Activated T-helper 17 cell treated with anti-CD3 and anti-CD28 coated beads, Interleukin-2, amount 50 U/mL, for 72 hours (primary cell): ENCODE measurements at regions not wholly inside any gene's neighbourhood (a gene's known extent, or its start where the extent isn't known, plus 50 kb on each side); places are given as distances from the start of the nearest gene placed in this dataset.
A peak's percentile ranks its signal among the peaks of the same experiment; 100 is the strongest.

Source experiments
- ATAC-seq: fragments of 150-1000 bp; cut with Tn5 transposase; replicated peaks from 2 replicates; pipeline ENCODE4 v1.10.0; 2021; ENCODE audit warnings: mild to moderate bottlenecking, moderate library complexity
- H3K27ac Mint-ChIP-seq: one replicate; pipeline ENCODE4 v1.8.0; 2022; ENCODE audit warnings: mixed read lengths
- H3K27me3 Mint-ChIP-seq: one replicate; pipeline ENCODE4 v1.8.0; 2022; ENCODE audit warnings: mixed read lengths
- H3K36me3 Mint-ChIP-seq: one replicate; pipeline ENCODE4 v1.8.0; 2022; ENCODE audit warnings: low read depth, mild to moderate bottlenecking, mixed read lengths
- H3K4me1 Mint-ChIP-seq: one replicate; pipeline ENCODE4 v1.8.0; 2022; ENCODE audit warnings: mixed read lengths
- H3K4me3 Mint-ChIP-seq: one replicate; pipeline ENCODE4 v1.8.0; 2022; ENCODE audit warnings: mild to moderate bottlenecking, mixed read lengths
- H3K9me3 Mint-ChIP-seq: one replicate; pipeline ENCODE4 v1.8.0; 2022; ENCODE audit warnings: mixed read lengths

- no peak for ATAC-seq
- H3K27ac Mint-ChIP-seq: no peak overlapping the region
- peaks cover 25% of the 10 kb centered on the region for H3K4me1 Mint-ChIP-seq
- no peaks in the 10 kb centered on the region for H3K36me3 Mint-ChIP-seq
- H3K9me3 Mint-ChIP-seq: peaks cover under 1% of the 10 kb centered on the region
- no peaks in the 10 kb centered on the region for H3K27me3 Mint-ChIP-seq
- H3K4me3 Mint-ChIP-seq: peak overlapping the region; percentile 2
Observed at GRCh38 chr1:116819081-116819480, 64.9 kb downstream of the CD2 start.

DNA sequence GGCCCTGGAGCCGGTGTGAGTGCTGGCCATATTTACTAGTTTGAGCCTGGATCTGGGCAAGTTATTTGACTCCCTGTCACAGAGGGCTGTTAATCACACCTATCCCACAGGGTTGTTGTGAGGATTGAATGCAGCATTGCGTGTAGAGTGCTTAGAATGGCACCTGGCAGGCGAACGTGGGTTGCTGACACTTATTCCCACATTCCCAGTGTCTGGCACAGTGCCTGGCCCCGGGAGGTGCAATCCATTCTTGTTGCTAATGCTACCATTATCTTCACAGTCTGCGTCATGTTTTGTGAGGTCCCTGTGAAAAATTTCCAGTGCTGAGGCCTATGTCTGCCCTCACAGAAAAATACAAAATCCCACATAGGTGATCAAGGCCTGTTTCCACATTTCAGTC lies 66.1 kb downstream of the CD2 start:
- peaks cover 21% of the 10 kb centered on the region for H3K4me1 Mint-ChIP-seq
- ATAC-seq: no peak
- H3K9me3 Mint-ChIP-seq: no peaks in the 10 kb centered on the region
- H3K27ac Mint-ChIP-seq: no peak overlapping the region
- H3K4me3 Mint-ChIP-seq: no peak overlapping the region
- no peaks in the 10 kb centered on the region for H3K36me3 Mint-ChIP-seq
- no peaks in the 10 kb centered on the region for H3K27me3 Mint-ChIP-seq

GRCh38 chr1:116821763-116822162 lies 67.5 kb downstream of the CD2 start:
- peaks cover under 1% of the 10 kb centered on the region for H3K36me3 Mint-ChIP-seq
- H3K4me3 Mint-ChIP-seq: no peak overlapping the region
- no peaks in the 10 kb centered on the region for H3K27me3 Mint-ChIP-seq
- H3K27ac Mint-ChIP-seq: no peak overlapping the region
- no peaks in the 10 kb centered on the region for H3K9me3 Mint-ChIP-seq
- ATAC-seq: no peak
- peaks cover 26% of the 10 kb centered on the region for H3K4me1 Mint-ChIP-seq

DNA sequence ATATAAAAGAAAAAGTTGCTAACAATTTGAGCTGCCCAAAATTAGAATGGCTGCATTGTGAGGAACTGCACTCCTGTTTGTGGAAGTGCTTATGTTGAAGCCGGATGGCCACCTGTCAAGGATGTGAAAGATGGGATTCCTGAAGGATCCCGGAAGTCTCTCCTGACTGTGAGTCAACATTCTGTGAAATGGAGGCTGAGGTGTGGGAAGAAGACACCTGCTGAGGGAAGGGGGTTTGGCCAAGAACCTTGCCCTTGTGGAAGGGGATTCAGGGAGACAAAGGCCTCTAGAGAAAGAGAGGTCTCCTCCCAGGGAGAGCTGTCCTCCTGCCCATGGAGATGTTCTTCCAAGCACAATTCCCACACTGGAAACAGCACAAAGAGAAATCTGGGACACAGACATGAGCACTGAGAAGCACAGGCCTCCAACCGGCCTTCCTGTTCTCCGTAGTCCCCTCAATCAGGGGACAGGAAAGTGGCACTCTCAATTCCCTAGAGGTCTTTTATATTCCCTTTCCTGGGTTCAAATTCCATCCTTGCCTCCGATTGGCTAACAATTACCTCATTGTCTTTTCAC lies 70.5 kb downstream of the CD2 start:
- no peaks in the 10 kb centered on the region for H3K27me3 Mint-ChIP-seq
- peaks cover 7% of the 10 kb centered on the region for H3K36me3 Mint-ChIP-seq
- H3K9me3 Mint-ChIP-seq: peaks cover 4% of the 10 kb centered on the region
- no peak for ATAC-seq
- peaks cover 36% of the 10 kb centered on the region for H3K4me1 Mint-ChIP-seq
- peak overlapping the region; percentile 86 for H3K4me3 Mint-ChIP-seq
- peak overlapping the region; percentile 93 for H3K27ac Mint-ChIP-seq

- Mint-ChIP-seq H3K27ac (peak overlapping the region; percentile 93), H3K4me1 (peaks cover 37% of the 10 kb centered on the region), H3K4me3 (peak overlapping the region; percentile 86), H3K27me3 (no peaks in the 10 kb centered on the region), H3K9me3 (peaks cover 4% of the 10 kb centered on the region), H3K36me3 (peaks cover 7% of the 10 kb centered on the region)
- no peak for ATAC-seq
Observed at GRCh38 chr1:116825207-116825719, 71.0 kb downstream of the CD2 start.

DNA sequence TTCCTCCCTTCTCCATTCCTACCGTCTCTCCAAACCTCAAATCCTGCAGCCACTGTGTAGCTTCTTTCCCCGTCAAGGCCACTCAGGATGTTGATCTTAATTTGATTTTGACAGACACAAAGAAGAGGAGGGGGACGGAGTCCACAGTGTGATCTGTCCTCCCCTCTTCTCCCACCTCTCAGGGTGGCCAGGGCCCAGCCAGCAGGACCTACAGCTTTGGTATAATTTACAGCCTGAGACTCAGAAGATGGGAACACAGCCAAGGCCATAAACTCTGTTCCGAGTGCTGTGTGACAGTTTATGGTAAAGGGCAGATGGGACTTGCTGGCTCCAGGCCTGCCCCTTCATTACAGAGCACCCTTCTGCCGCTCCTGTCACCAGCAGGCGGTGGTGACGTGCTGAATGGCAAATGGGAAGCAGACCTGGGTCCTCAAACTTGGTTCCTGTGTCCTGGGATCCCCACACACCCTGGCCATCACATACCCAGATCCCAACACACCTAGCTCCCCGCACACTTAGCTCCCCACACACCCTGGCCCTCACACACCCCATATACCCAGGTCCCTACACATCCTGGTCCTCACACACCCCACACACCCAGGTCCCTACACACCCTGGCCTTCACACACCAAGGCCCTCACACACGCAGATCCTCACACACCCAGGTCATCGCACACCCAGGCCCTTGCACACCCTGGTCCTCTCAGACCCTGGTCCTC lies 71.6 kb downstream of the CD2 start:
- Mint-ChIP-seq H3K4me1 (peaks cover 43% of the 10 kb centered on the region), H3K9me3 (peaks cover 4% of the 10 kb centered on the region), H3K4me3 (peak overlapping the region; percentile 86), H3K27ac (peak overlapping the region; percentile 93), H3K36me3 (peaks cover 7% of the 10 kb centered on the region), H3K27me3 (no peaks in the 10 kb centered on the region)
- ATAC-seq: no peak

GRCh38 chr1:116826818-116827606 lies 72.8 kb downstream of the CD2 start:
- Mint-ChIP-seq H3K27me3 (no peaks in the 10 kb centered on the region), H3K36me3 (peaks cover 7% of the 10 kb centered on the region), H3K27ac (peak overlapping the region; percentile 93), H3K9me3 (peaks cover 4% of the 10 kb centered on the region), H3K4me3 (peak overlapping the region; percentile 86), H3K4me1 (peaks cover 43% of the 10 kb centered on the region)
- ATAC-seq: peak; percentile 90

- H3K27me3 Mint-ChIP-seq: no peaks in the 10 kb centered on the region
- peaks cover 7% of the 10 kb centered on the region for H3K36me3 Mint-ChIP-seq
- peaks cover 45% of the 10 kb centered on the region for H3K4me1 Mint-ChIP-seq
- H3K27ac Mint-ChIP-seq: peak overlapping the region; percentile 93
- peak; percentile 5 for ATAC-seq
- H3K4me3 Mint-ChIP-seq: peak overlapping the region; percentile 86
- peaks cover 4% of the 10 kb centered on the region for H3K9me3 Mint-ChIP-seq
Observed at GRCh38 chr1:116827607-116828105, 73.4 kb downstream of the CD2 start.

GRCh38 chr1:116832308-116832931 lies 77.3 kb upstream of the PTGFRN start:
- Mint-ChIP-seq H3K9me3 (peaks cover 6% of the 10 kb centered on the region), H3K4me1 (peaks cover 30% of the 10 kb centered on the region), H3K27me3 (no peaks in the 10 kb centered on the region), H3K27ac (peak overlapping the region; percentile 34), H3K36me3 (no peaks in the 10 kb centered on the region), H3K4me3 (no peak overlapping the region)
- ATAC-seq: no peak

- Mint-ChIP-seq H3K4me1 (peaks cover 24% of the 10 kb centered on the region), H3K4me3 (no peak overlapping the region), H3K27ac (peak overlapping the region; percentile 34), H3K36me3 (no peaks in the 10 kb centered on the region), H3K27me3 (no peaks in the 10 kb centered on the region), H3K9me3 (peaks cover 3% of the 10 kb centered on the region)
- ATAC-seq: no peak
Observed at GRCh38 chr1:116832932-116833578, 76.7 kb upstream of the PTGFRN start.

DNA sequence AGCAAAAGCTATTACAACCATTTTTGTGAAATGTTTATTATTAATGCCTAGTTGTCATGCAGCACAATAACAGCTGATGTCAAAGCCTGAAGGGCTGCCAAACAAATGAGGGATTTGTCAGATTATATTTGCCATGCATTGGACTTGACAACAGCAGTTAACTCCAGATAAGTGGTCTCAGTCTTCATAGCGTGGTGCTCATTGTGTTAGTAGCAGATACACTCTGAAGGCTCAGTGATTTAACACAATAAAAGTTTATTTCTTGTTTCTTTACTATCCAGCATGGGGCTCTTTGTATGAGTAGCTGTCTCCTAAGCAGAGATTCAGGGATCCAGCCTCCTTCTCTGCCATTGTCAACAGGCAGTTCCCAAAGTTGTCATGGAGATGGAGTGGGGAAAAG lies 76.0 kb upstream of the PTGFRN start:
- no peaks in the 10 kb centered on the region for H3K27me3 Mint-ChIP-seq
- no peak overlapping the region for H3K27ac Mint-ChIP-seq
- H3K36me3 Mint-ChIP-seq: no peaks in the 10 kb centered on the region
- H3K9me3 Mint-ChIP-seq: peaks cover 3% of the 10 kb centered on the region
- ATAC-seq: no peak
- peaks cover 19% of the 10 kb centered on the region for H3K4me1 Mint-ChIP-seq
- no peak overlapping the region for H3K4me3 Mint-ChIP-seq

DNA sequence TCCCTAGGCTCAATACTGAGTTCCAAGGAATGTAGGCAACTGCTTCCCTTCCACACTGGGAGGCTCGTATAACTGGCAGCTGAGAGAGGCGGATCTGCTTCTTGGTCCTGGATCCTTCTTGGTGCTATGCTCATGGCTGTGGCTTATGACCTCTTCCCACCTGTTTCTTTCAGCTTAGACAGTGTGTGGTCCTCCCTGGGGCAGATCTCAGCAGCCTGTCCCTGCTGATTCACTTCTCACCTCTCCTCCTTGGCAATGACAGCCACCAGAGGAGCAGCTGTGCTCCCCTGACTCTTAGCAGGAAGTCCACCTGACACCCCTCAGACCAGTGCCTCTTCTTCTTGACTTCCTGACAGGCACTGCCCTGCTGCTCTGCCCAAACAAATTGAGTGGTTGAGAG lies 75.1 kb upstream of the PTGFRN start:
- ATAC-seq: no peak
- H3K27ac Mint-ChIP-seq: peak overlapping the region; percentile 1
- no peaks in the 10 kb centered on the region for H3K36me3 Mint-ChIP-seq
- peaks cover 3% of the 10 kb centered on the region for H3K9me3 Mint-ChIP-seq
- H3K4me3 Mint-ChIP-seq: no peak overlapping the region
- peaks cover 19% of the 10 kb centered on the region for H3K4me1 Mint-ChIP-seq
- no peaks in the 10 kb centered on the region for H3K27me3 Mint-ChIP-seq

GRCh38 chr1:116835161-116835560 lies 74.6 kb upstream of the PTGFRN start:
- Mint-ChIP-seq H3K27me3 (no peaks in the 10 kb centered on the region), H3K4me1 (peaks cover 19% of the 10 kb centered on the region), H3K36me3 (no peaks in the 10 kb centered on the region), H3K4me3 (no peak overlapping the region), H3K9me3 (peaks cover 3% of the 10 kb centered on the region), H3K27ac (peak overlapping the region; percentile 1)
- ATAC-seq: no peak

- Mint-ChIP-seq H3K27me3 (no peaks in the 10 kb centered on the region), H3K4me3 (no peak overlapping the region), H3K9me3 (peaks cover 3% of the 10 kb centered on the region), H3K27ac (no peak overlapping the region), H3K36me3 (no peaks in the 10 kb centered on the region), H3K4me1 (peaks cover 12% of the 10 kb centered on the region)
- ATAC-seq: no peak
Observed at GRCh38 chr1:116836099-116836498, 73.6 kb upstream of the PTGFRN start.
